ENCODE measurements at regions not wholly inside any gene's neighbourhood (a gene's known extent, or its start where the extent isn't known, plus 50 kb on each side); places are given as distances from the start of the nearest gene placed in this dataset.

DNA sequence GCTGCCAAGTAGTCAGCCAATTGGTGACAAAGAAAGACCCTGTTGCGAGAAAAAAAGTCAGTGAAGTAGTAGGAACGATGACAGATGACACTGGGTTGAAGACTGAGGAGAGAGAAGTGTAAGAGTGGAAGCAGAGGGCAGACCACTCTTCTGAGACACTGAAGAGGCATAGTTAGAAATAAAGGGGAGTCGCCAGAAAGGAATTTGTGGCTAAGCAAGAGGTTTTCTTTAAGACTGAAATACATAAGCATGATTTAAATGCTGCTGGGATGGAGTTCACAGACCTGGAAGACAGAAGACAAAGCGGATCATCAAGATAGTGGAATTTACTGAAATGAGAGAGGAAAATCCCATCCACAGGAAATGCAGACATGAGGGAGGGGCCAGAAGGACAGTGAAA, 56.2 kb upstream of the USPL1 start:
- Histone ChIP-seq H3K9ac (ENCODE audit: control insufficient read depth, extremely low read depth, insufficient read depth, low read length) (no peak overlapping the region), H3K36me3 (ENCODE audit: control insufficient read depth in 2 of 2, extremely low read depth in 1 of 2, insufficient read depth in 2 of 2, low read length in 2 of 2) (no peaks in the 10 kb centered on the region), H3K4me2 (ENCODE audit: control insufficient read depth, extremely low read depth, insufficient read depth, low read depth, low read length) (no peak overlapping the region), H3K4me3 (ENCODE audit: control insufficient read depth in 2 of 3, extremely low read depth in 1 of 3, insufficient read depth in 2 of 3, low read depth in 1 of 3, low read length in 3 of 3) (no peak overlapping the region), H2AFZ (ENCODE audit: control insufficient read depth, low read length) (no peak overlapping the region), H3K9me3 (ENCODE audit: control insufficient read depth, low read depth, low read length) (no peaks in the 10 kb centered on the region), H3K27ac (ENCODE audit: control insufficient read depth, insufficient read depth, low read length) (no peak overlapping the region), H3K27me3 (ENCODE audit: control insufficient read depth, extremely low read depth, insufficient read depth, low read length) (no peaks in the 10 kb centered on the region), H3K79me2 (ENCODE audit: control insufficient read depth, insufficient read depth, low read length) (no peaks in the 10 kb centered on the region), H4K20me1 (ENCODE audit: control insufficient read depth, extremely low read depth, insufficient read depth, low read length) (no peaks in the 10 kb centered on the region), H3K9me1 (ENCODE audit: control insufficient read depth, extremely low read depth, insufficient read depth, low read length) (no peaks in the 10 kb centered on the region), H3K4me1 (ENCODE audit: control insufficient read depth, extremely low read depth, insufficient read depth, low read length) (no peaks in the 10 kb centered on the region)
- dilution Hi-C loops (cut with MboI; ENCODE audit: extremely low pct_ligation_motif_present, low sequenced_read_pairs) = no loop called here
- no peak for TF ChIP-seq EZH2 (IDR thresholded peaks at IDR 0.05; ENCODE audit: low read length)
- TF ChIP-seq CTCF (optimal IDR thresholded peaks at IDR 0.05 in 1 of 3, IDR thresholded peaks at IDR 0.05 in 1 of 3, conservative IDR thresholded peaks at IDR 0.05 in 1 of 3; ENCODE audit: extremely low read depth in 1 of 3, insufficient read depth in 2 of 3, low read length in 3 of 3) = no peak
- DNase-seq (ENCODE audit: low read depth, low spot score) (no peak), FAIRE-seq (no peak)

GRCh38 chr13:30564489-30564888, 53.2 kb upstream of the USPL1 start:
- Histone ChIP-seq H3K4me1 (ENCODE audit: control insufficient read depth, extremely low read depth, insufficient read depth, low read length) (peaks cover 4% of the 10 kb centered on the region), H4K20me1 (ENCODE audit: control insufficient read depth, extremely low read depth, insufficient read depth, low read length) (no peaks in the 10 kb centered on the region), H3K9ac (ENCODE audit: control insufficient read depth, extremely low read depth, insufficient read depth, low read length) (no peak overlapping the region), H3K4me3 (ENCODE audit: control insufficient read depth in 2 of 3, extremely low read depth in 1 of 3, insufficient read depth in 2 of 3, low read depth in 1 of 3, low read length in 3 of 3) (no peak overlapping the region), H3K27me3 (ENCODE audit: control insufficient read depth, extremely low read depth, insufficient read depth, low read length) (no peaks in the 10 kb centered on the region), H3K36me3 (ENCODE audit: control insufficient read depth in 2 of 2, extremely low read depth in 1 of 2, insufficient read depth in 2 of 2, low read length in 2 of 2) (no peaks in the 10 kb centered on the region), H3K9me3 (ENCODE audit: control insufficient read depth, low read depth, low read length) (no peaks in the 10 kb centered on the region), H3K9me1 (ENCODE audit: control insufficient read depth, extremely low read depth, insufficient read depth, low read length) (no peaks in the 10 kb centered on the region), H3K27ac (ENCODE audit: control insufficient read depth, insufficient read depth, low read length) (no peak overlapping the region), H2AFZ (ENCODE audit: control insufficient read depth, low read length) (no peak overlapping the region), H3K4me2 (ENCODE audit: control insufficient read depth, extremely low read depth, insufficient read depth, low read depth, low read length) (no peak overlapping the region), H3K79me2 (ENCODE audit: control insufficient read depth, insufficient read depth, low read length) (no peaks in the 10 kb centered on the region)
- DNase-seq (ENCODE audit: low read depth, low spot score) (no peak), FAIRE-seq (no peak)
- dilution Hi-C loops (cut with MboI; ENCODE audit: extremely low pct_ligation_motif_present, low sequenced_read_pairs) = no loop called here
- TF ChIP-seq EZH2 (IDR thresholded peaks at IDR 0.05; ENCODE audit: low read length) (no peak), CTCF (optimal IDR thresholded peaks at IDR 0.05 in 1 of 3, IDR thresholded peaks at IDR 0.05 in 1 of 3, conservative IDR thresholded peaks at IDR 0.05 in 1 of 3; ENCODE audit: extremely low read depth in 1 of 3, insufficient read depth in 2 of 3, low read length in 3 of 3) (no peak)
